ENCODE measurements at regions not wholly inside any gene's neighbourhood (a gene's known extent, or its start where the extent isn't known, plus 50 kb on each side); places are given as distances from the start of the nearest gene placed in this dataset.

- H3K4me1 Mint-ChIP-seq = peaks cover 48% of the 10 kb centered on the region
- DNase-seq = no peak
- peak; percentile 55 for ATAC-seq
- H3K9me3 Mint-ChIP-seq (ENCODE audit: low read depth) = no peaks in the 10 kb centered on the region
- no peaks in the 10 kb centered on the region for H3K36me3 Mint-ChIP-seq (ENCODE audit: low read depth)
- H3K27ac Mint-ChIP-seq = no peak overlapping the region
- ChIA-PET CTCF (interaction anchor here (1.1 kb wide), 1 partner anchor 37 kb away, joined by 3 read pairs; no protein-coding TSS in a partner anchor), POLR2A (no interaction called here)
- intact Hi-C loops (cut with DNase I, micrococcal nuclease) = loop anchor here in 1 of 2 experiments (5.0 kb wide), 1 partner anchor 671 kb away; no protein-coding TSS in a partner anchor
- no peak overlapping the region for H3K4me3 Mint-ChIP-seq
- H3K27me3 Mint-ChIP-seq = peaks cover 3% of the 10 kb centered on the region
Observed at GRCh38 chr2:12816379-12817306, 99.9 kb downstream of the TRIB2 start.

- ATAC-seq (peak; percentile 55), DNase-seq (no peak)
- Mint-ChIP-seq H3K9me3 (ENCODE audit: low read depth) (no peaks in the 10 kb centered on the region), H3K27me3 (peaks cover 4% of the 10 kb centered on the region), H3K27ac (no peak overlapping the region), H3K4me3 (no peak overlapping the region), H3K36me3 (ENCODE audit: low read depth) (no peaks in the 10 kb centered on the region), H3K4me1 (peaks cover 48% of the 10 kb centered on the region)
- POLR2A ChIA-PET = no interaction called here
- CTCF ChIA-PET = interaction anchor here (1.1 kb wide), 1 partner anchor 38 kb away, joined by 3 read pairs; no protein-coding TSS in a partner anchor
- intact Hi-C loops (cut with DNase I, micrococcal nuclease) = loop anchor here in 1 of 2 experiments (5.0 kb wide), 1 partner anchor 669 kb away; no protein-coding TSS in a partner anchor
Observed at GRCh38 chr2:12817870-12818269, 101.1 kb downstream of the TRIB2 start.

- Mint-ChIP-seq H3K4me3 (no peak overlapping the region), H3K36me3 (ENCODE audit: low read depth) (no peaks in the 10 kb centered on the region), H3K4me1 (peaks cover 48% of the 10 kb centered on the region), H3K27ac (no peak overlapping the region), H3K27me3 (peaks cover 5% of the 10 kb centered on the region), H3K9me3 (ENCODE audit: low read depth) (no peaks in the 10 kb centered on the region)
- ATAC-seq = no peak
- ChIA-PET POLR2A (no interaction called here), CTCF (no interaction called here)
- intact Hi-C loops (cut with DNase I, micrococcal nuclease) = loop anchor here in 1 of 2 experiments (5.0 kb wide), 1 partner anchor 669 kb away; no protein-coding TSS in a partner anchor
- no peak for DNase-seq
Observed at GRCh38 chr2:12818416-12819102, 101.8 kb downstream of the TRIB2 start.

GRCh38 chr2:12819103-12819475 is 102.4 kb downstream of the TRIB2 start:
- peaks cover 48% of the 10 kb centered on the region for H3K4me1 Mint-ChIP-seq
- DNase-seq (no peak), ATAC-seq (no peak)
- no peaks in the 10 kb centered on the region for H3K36me3 Mint-ChIP-seq (ENCODE audit: low read depth)
- ChIA-PET POLR2A (no interaction called here), CTCF (no interaction called here)
- no peak overlapping the region for H3K27ac Mint-ChIP-seq
- no peak overlapping the region for H3K4me3 Mint-ChIP-seq
- intact Hi-C loops (cut with DNase I, micrococcal nuclease) = loop anchor here in 1 of 2 experiments (5.0 kb wide), 1 partner anchor 668 kb away; no protein-coding TSS in a partner anchor
- no peaks in the 10 kb centered on the region for H3K9me3 Mint-ChIP-seq (ENCODE audit: low read depth)
- H3K27me3 Mint-ChIP-seq = peaks cover 5% of the 10 kb centered on the region

GRCh38 chr2:12819721-12820120 is 103.0 kb downstream of the TRIB2 start:
- ChIA-PET POLR2A (no interaction called here), CTCF (no interaction called here)
- H3K4me3 Mint-ChIP-seq = no peak overlapping the region
- no peaks in the 10 kb centered on the region for H3K36me3 Mint-ChIP-seq (ENCODE audit: low read depth)
- no peaks in the 10 kb centered on the region for H3K9me3 Mint-ChIP-seq (ENCODE audit: low read depth)
- intact Hi-C loops (cut with DNase I, micrococcal nuclease) = loop anchor here in 1 of 2 experiments (5.0 kb wide), 1 partner anchor 668 kb away; no protein-coding TSS in a partner anchor
- no peak for DNase-seq
- ATAC-seq = no peak
- H3K4me1 Mint-ChIP-seq = peaks cover 48% of the 10 kb centered on the region
- H3K27me3 Mint-ChIP-seq = peaks cover 5% of the 10 kb centered on the region
- H3K27ac Mint-ChIP-seq = no peak overlapping the region

GRCh38 chr2:12821656-12822055 is 104.9 kb downstream of the TRIB2 start:
- DNase-seq = peak; percentile 13
- Mint-ChIP-seq H3K27me3 (peaks cover 5% of the 10 kb centered on the region), H3K4me3 (no peak overlapping the region), H3K4me1 (peaks cover 36% of the 10 kb centered on the region), H3K9me3 (ENCODE audit: low read depth) (no peaks in the 10 kb centered on the region), H3K27ac (no peak overlapping the region), H3K36me3 (ENCODE audit: low read depth) (no peaks in the 10 kb centered on the region)
- CTCF ChIA-PET = no interaction called here
- ATAC-seq = peak; percentile 77
- intact Hi-C loops (cut with DNase I, micrococcal nuclease) = no loop called here
- POLR2A ChIA-PET = no interaction called here

- POLR2A ChIA-PET = no interaction called here
- H3K9me3 Mint-ChIP-seq (ENCODE audit: low read depth) = no peaks in the 10 kb centered on the region
- no peak for ATAC-seq
- intact Hi-C loops (cut with DNase I, micrococcal nuclease) = no loop called here
- CTCF ChIA-PET = interaction anchor here (0.6 kb wide), 1 partner anchor 1242 kb away, joined by 3 read pairs; no protein-coding TSS in a partner anchor
- H3K27ac Mint-ChIP-seq = no peak overlapping the region
- H3K4me1 Mint-ChIP-seq = peaks cover 12% of the 10 kb centered on the region
- H3K27me3 Mint-ChIP-seq = peaks cover 2% of the 10 kb centered on the region
- no peaks in the 10 kb centered on the region for H3K36me3 Mint-ChIP-seq (ENCODE audit: low read depth)
- no peak for DNase-seq
- no peak overlapping the region for H3K4me3 Mint-ChIP-seq
Observed at GRCh38 chr2:12824351-12824777, 107.6 kb downstream of the TRIB2 start.

- Mint-ChIP-seq H3K36me3 (ENCODE audit: low read depth) (no peaks in the 10 kb centered on the region), H3K27me3 (peaks cover 2% of the 10 kb centered on the region), H3K9me3 (ENCODE audit: low read depth) (no peaks in the 10 kb centered on the region), H3K27ac (no peak overlapping the region), H3K4me3 (no peak overlapping the region), H3K4me1 (peaks cover 6% of the 10 kb centered on the region)
- DNase-seq (no peak), ATAC-seq (no peak)
- ChIA-PET POLR2A (interaction anchor here (0.7 kb wide), 1 partner anchor 157 kb away, joined by 6 read pairs; no protein-coding TSS in a partner anchor), CTCF (interaction anchor here (0.6 kb wide), 1 partner anchor 1243 kb away, joined by 3 read pairs; no protein-coding TSS in a partner anchor)
- intact Hi-C loops (cut with DNase I, micrococcal nuclease) = no loop called here
Observed at GRCh38 chr2:12824778-12825379, 108.1 kb downstream of the TRIB2 start.

GRCh38 chr2:12826781-12827180 is 110.0 kb downstream of the TRIB2 start:
- DNase-seq (no peak), ATAC-seq (no peak)
- no peaks in the 10 kb centered on the region for H3K4me1 Mint-ChIP-seq
- H3K36me3 Mint-ChIP-seq (ENCODE audit: low read depth) = no peaks in the 10 kb centered on the region
- ChIA-PET POLR2A (no interaction called here), CTCF (interaction anchor here (0.6 to 0.7 kb wide), 2 partner anchors 27 to 1530 kb away, joined by 3 read pairs; no protein-coding TSS in a partner anchor)
- intact Hi-C loops (cut with DNase I, micrococcal nuclease) = no loop called here
- peaks cover 4% of the 10 kb centered on the region for H3K27me3 Mint-ChIP-seq
- H3K27ac Mint-ChIP-seq = no peak overlapping the region
- no peak overlapping the region for H3K4me3 Mint-ChIP-seq
- H3K9me3 Mint-ChIP-seq (ENCODE audit: low read depth) = no peaks in the 10 kb centered on the region

GRCh38 chr2:12827721-12828120 is 111.0 kb downstream of the TRIB2 start:
- Mint-ChIP-seq H3K27ac (no peak overlapping the region), H3K4me3 (no peak overlapping the region), H3K27me3 (peaks cover 4% of the 10 kb centered on the region), H3K4me1 (no peaks in the 10 kb centered on the region), H3K9me3 (ENCODE audit: low read depth) (no peaks in the 10 kb centered on the region), H3K36me3 (ENCODE audit: low read depth) (no peaks in the 10 kb centered on the region)
- DNase-seq = no peak
- intact Hi-C loops (cut with DNase I, micrococcal nuclease) = no loop called here
- no peak for ATAC-seq
- CTCF ChIA-PET = no interaction called here
- POLR2A ChIA-PET = no interaction called here

GRCh38 chr2:12828980-12829379 is 112.2 kb downstream of the TRIB2 start:
- intact Hi-C loops (cut with DNase I, micrococcal nuclease) = no loop called here
- Mint-ChIP-seq H3K27ac (no peak overlapping the region), H3K27me3 (peaks cover 4% of the 10 kb centered on the region)

More at GRCh38 chr2:12828980-12829379, 112.2 kb downstream of the TRIB2 start:
- H3K9me3 Mint-ChIP-seq (ENCODE audit: low read depth) = no peaks in the 10 kb centered on the region
- CTCF ChIA-PET = no interaction called here
- no peak overlapping the region for H3K4me3 Mint-ChIP-seq
- ATAC-seq (no peak), DNase-seq (no peak)
- no peaks in the 10 kb centered on the region for H3K36me3 Mint-ChIP-seq (ENCODE audit: low read depth)
- POLR2A ChIA-PET = no interaction called here
- H3K4me1 Mint-ChIP-seq = no peaks in the 10 kb centered on the region
